ENCODE measurements at regions not wholly inside any gene's neighbourhood (a gene's known extent, or its start where the extent isn't known, plus 50 kb on each side); places are given as distances from the start of the nearest gene placed in this dataset.

DNA sequence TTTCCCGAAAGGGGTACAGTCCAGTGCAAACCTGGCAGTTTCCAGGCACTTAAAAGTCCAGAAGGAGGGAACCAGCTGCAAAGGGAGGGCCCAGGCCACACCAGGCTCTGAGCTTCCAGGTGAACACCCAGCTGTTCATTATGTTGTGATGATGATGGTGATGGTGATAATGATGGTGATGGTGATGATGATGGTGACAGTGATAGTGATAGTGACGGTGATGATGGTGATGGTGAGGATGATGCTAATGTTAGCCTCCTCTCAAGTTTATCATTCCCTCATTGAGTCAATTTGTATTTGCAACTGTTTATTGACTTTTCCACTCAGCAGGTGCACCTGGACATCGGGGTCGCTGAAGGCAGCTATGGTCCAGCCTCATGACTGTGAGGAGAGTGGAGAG is 199.4 kb upstream of the ID2 start:
- Mint-ChIP-seq H3K27ac (no peak overlapping the region), H3K9me3 (no peaks in the 10 kb centered on the region), H3K4me1 (peaks cover 4 to 5% of the 10 kb centered on the region in 2 experiments), H3K4me3 (no peak overlapping the region), H3K27me3 (ENCODE audit: low read depth) (peaks cover 1% of the 10 kb centered on the region; the same call in 1 of the 2 replicates), H3K36me3 (ENCODE audit: insufficient read depth in 1 of 3, low read depth in 3 of 3) (no peaks in the 10 kb centered on the region; a peak in 1 of 7 replicates)
- H3K23me2 ChIP-seq (ENCODE audit: insufficient read length, low read depth, low read length, poor library complexity, severe bottlenecking), result no peaks in the 10 kb centered on the region
- H3K9me3 ChIP-seq (ENCODE audit: control insufficient read depth, low read depth, low read length), result no peaks in the 10 kb centered on the region
- no peak overlapping the region for H3K56ac ChIP-seq (ENCODE audit: insufficient read length, low read depth, low read length)
- H3K27ac ChIP-seq (ENCODE audit: insufficient read length, low read depth, low read length), result no peak overlapping the region
- H2BK15ac ChIP-seq (ENCODE audit: low read depth, low read length), result no peak overlapping the region
- no peak overlapping the region for H2BK20ac ChIP-seq (ENCODE audit: low read depth, low read length, poor library complexity, severe bottlenecking)
- no peaks in the 10 kb centered on the region for H3K79me2 ChIP-seq (ENCODE audit: insufficient read depth, low read length)
- no peaks in the 10 kb centered on the region for H3K27me3 ChIP-seq (ENCODE audit: insufficient read depth, low read length)
- H3K9ac ChIP-seq (ENCODE audit: extremely low read depth, insufficient read length, low read length), result no peak overlapping the region
- H3K4me2 ChIP-seq (ENCODE audit: insufficient read depth, insufficient read length, low read length), result no peak overlapping the region
- DNase-seq, result no peak
- no peak overlapping the region for H2BK12ac ChIP-seq (ENCODE audit: insufficient read length, low read depth, low read length)
- no peaks in the 10 kb centered on the region for H4K20me1 ChIP-seq (ENCODE audit: control insufficient read depth, insufficient read depth, insufficient read length)
- H2AK5ac ChIP-seq (ENCODE audit: insufficient read length, low read length), result no peak overlapping the region
- H3T11ph ChIP-seq (ENCODE audit: low read length), result no peak overlapping the region
- no peaks in the 10 kb centered on the region for H3K79me1 ChIP-seq (ENCODE audit: insufficient read depth, low read depth, low read length, poor library complexity, severe bottlenecking)
- WGBS (ENCODE audit: extremely low coverage, insufficient read length, low lambda C conversion rate), result no CpG with 5 or more reads among the region's 4 CpGs
- no peak overlapping the region for H4K91ac ChIP-seq (ENCODE audit: insufficient read length, low read depth, low read length)
- H2BK120ac ChIP-seq (ENCODE audit: low read depth, low read length, poor library complexity, severe bottlenecking), result no peak overlapping the region
- H3K23ac ChIP-seq (ENCODE audit: insufficient read length, low read depth, low read length), result no peak overlapping the region
- no peak overlapping the region for H3K14ac ChIP-seq (ENCODE audit: insufficient read depth, low read length)
- H3K18ac ChIP-seq (ENCODE audit: insufficient read length, low read depth, low read length), result no peak overlapping the region
- H3K4me1 ChIP-seq (ENCODE audit: insufficient read depth, low read length), result no peaks in the 10 kb centered on the region
- no peak overlapping the region for H2BK5ac ChIP-seq (ENCODE audit: insufficient read length, low read length)
- no peak overlapping the region for H4K5ac ChIP-seq (ENCODE audit: insufficient read length, low read depth, low read length)
- H3K4ac ChIP-seq (ENCODE audit: low read depth, low read length), result no peak overlapping the region
- TF ChIP-seq, protein P1, sequence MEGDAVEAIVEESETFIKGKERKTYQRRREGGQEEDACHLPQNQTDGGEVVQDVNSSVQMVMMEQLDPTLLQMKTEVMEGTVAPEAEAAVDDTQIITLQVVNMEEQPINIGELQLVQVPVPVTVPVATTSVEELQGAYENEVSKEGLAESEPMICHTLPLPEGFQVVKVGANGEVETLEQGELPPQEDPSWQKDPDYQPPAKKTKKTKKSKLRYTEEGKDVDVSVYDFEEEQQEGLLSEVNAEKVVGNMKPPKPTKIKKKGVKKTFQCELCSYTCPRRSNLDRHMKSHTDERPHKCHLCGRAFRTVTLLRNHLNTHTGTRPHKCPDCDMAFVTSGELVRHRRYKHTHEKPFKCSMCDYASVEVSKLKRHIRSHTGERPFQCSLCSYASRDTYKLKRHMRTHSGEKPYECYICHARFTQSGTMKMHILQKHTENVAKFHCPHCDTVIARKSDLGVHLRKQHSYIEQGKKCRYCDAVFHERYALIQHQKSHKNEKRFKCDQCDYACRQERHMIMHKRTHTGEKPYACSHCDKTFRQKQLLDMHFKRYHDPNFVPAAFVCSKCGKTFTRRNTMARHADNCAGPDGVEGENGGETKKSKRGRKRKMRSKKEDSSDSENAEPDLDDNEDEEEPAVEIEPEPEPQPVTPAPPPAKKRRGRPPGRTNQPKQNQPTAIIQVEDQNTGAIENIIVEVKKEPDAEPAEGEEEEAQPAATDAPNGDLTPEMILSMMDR (conservative IDR thresholded peaks at IDR 0.05), result no peak
- no peak overlapping the region for H2AFZ ChIP-seq (ENCODE audit: low read length)
- H4K8ac ChIP-seq (replicated peaks; ENCODE audit: insufficient read length, low read depth, low read length), result no peak overlapping the region

All from H9 (cell line).